Subcutaneous abdominal adipose tissue (tissue), 5 donors: ENCODE measurements at regions not wholly inside any gene's neighbourhood (a gene's known extent, or its start where the extent isn't known, plus 50 kb on each side); places are given as distances from the start of the nearest gene placed in this dataset.
"Not testable (repeated sequence)": the region's sequence is repeated elsewhere in the genome, so short reads cannot be mapped to it uniquely, and the experiment has no call there.

Experiments
- H3K27ac ChIP-seq: one replicate; pipeline ENCODE4 v1.7.0; 2013; ENCODE audit warnings: low read depth, mild to moderate bottlenecking, inconsistent platforms, low read length, moderate library complexity
- H3K27me3 ChIP-seq, 5 donors: one replicate each; pipeline ENCODE4 v1.7.0; 2013; ENCODE audit warnings: low read length in 5 of 5, inconsistent platforms in 1 of 5; ENCODE audit not compliant: control insufficient read depth in 5 of 5, insufficient read depth in 4 of 5
- H3K36me3 ChIP-seq, 5 donors: one replicate each; pipeline ENCODE4 v1.7.0; 2013; ENCODE audit warnings: low read length in 5 of 5; ENCODE audit not compliant: control insufficient read depth in 5 of 5, insufficient read depth in 5 of 5
- H3K4me1 ChIP-seq, 5 donors: one replicate each; pipeline ENCODE4 v1.7.0; 2013; ENCODE audit warnings: low read length in 5 of 5, mild to moderate bottlenecking in 3 of 5, moderate library complexity in 1 of 5; ENCODE audit not compliant: control insufficient read depth in 5 of 5, insufficient read depth in 5 of 5
- H3K4me3 ChIP-seq, 5 donors: one replicate each; pipeline ENCODE4 v1.7.0; 2013; ENCODE audit warnings: low read length in 5 of 5, low read depth in 1 of 5
- H3K9ac ChIP-seq, 5 donors: one replicate each; pipeline ENCODE4 v1.7.0; 2013; ENCODE audit warnings: low read length in 5 of 5, mild to moderate bottlenecking in 4 of 5, moderate library complexity in 3 of 5
- H3K9me3 ChIP-seq, 5 donors: one replicate each; pipeline ENCODE4 v1.7.0; 2013; ENCODE audit warnings: low read length in 5 of 5; ENCODE audit not compliant: control insufficient read depth in 5 of 5
- donor health status: healthy.
- donor health status: healthy.
- donor health status: healthy.
- donor health status: healthy.
- donor health status: healthy.

GRCh38 chr4:117014236-117014635, 71.1 kb downstream of the TRAM1L1 start:
- no peaks in the 10 kb centered on the region for H3K4me1 ChIP-seq
- H3K9me3 ChIP-seq = no peaks in the 10 kb centered on the region
- H3K36me3 ChIP-seq = no peaks in the 10 kb centered on the region
- H3K4me3 ChIP-seq = no peak overlapping the region
- H3K27me3 ChIP-seq = no peaks in the 10 kb centered on the region
- no peak overlapping the region for H3K9ac ChIP-seq
- no peak overlapping the region for H3K27ac ChIP-seq

DNA sequence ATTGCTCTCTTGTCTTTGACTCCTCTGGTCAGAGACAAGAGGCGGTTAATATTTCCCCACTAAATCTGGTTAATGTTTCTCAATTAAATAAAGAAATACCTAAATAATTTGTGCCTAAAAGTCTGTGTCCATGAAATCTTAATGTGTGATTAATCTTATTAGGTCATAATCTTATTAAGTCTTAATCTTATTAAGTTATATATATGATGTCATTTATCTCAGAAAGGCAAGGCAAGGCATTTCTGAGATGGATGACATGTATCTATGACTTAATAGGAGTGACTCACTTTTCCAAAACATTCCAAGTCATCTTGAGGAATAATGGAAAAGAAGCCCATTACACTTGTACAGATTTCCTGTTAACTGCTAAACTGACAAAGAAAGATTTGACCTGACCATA, 74.7 kb downstream of the TRAM1L1 start:
- Histone ChIP-seq H3K27me3 (no peaks in the 10 kb centered on the region), H3K9ac (no peak overlapping the region), H3K36me3 (no peaks in the 10 kb centered on the region), H3K27ac (no peak overlapping the region), H3K4me1 (no peaks in the 10 kb centered on the region), H3K4me3 (no peak overlapping the region), H3K9me3 (no peaks in the 10 kb centered on the region)

DNA sequence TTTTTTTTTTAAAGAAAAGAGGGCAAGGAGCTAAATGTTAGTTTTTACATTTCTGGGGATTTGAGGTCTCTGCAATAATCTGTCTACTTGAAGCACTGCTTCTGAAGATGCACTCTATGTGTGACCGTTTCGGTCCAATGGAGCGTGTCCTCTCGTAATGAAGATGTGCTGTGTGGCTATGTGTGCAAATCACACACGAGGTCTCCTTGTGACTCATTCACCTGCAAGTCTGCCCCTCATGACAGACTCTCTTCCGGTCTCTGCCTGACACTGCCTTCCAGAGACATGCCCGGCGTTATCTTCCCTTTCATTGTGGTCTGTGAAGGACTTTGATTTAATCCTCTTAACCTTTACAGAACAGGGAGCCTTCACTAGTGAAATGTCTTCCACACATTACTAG, 84.3 kb downstream of the TRAM1L1 start:
- H3K4me1 ChIP-seq = no peaks in the 10 kb centered on the region
- no peaks in the 10 kb centered on the region for H3K36me3 ChIP-seq
- H3K4me3 ChIP-seq = no peak overlapping the region
- no peak overlapping the region for H3K27ac ChIP-seq
- H3K27me3 ChIP-seq = no peaks in the 10 kb centered on the region
- no peaks in the 10 kb centered on the region for H3K9me3 ChIP-seq
- H3K9ac ChIP-seq = no peak overlapping the region

- Histone ChIP-seq H3K9ac (no peak overlapping the region), H3K4me3 (no peak overlapping the region), H3K36me3 (no peaks in the 10 kb centered on the region), H3K4me1 (no peaks in the 10 kb centered on the region), H3K27me3 (no peaks in the 10 kb centered on the region), H3K27ac (no peak overlapping the region), H3K9me3 (no peaks in the 10 kb centered on the region)
These were observed 102.7 kb downstream of the TRAM1L1 start for GRCh38 chr4:116982656-116983055.

DNA sequence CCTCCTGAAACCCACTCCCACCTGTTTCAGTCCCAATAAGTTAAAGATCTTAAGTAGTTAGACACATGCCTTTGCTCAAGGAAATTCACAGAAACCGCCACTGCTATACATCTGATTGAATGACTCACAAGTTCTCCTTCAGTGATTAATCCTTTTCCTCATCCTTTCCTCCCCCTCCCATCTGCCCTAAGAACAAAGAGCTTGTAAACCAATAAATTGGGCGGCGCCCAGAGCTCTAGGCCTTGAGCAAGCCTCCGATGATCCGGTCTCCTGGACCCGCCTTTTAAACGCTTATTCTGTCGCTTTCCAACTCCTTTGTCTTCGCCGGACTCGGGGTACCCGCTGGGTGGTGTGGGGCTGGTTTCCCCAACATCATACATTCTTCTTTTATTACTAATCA, 104.9 kb downstream of the TRAM1L1 start:
- H3K9me3 ChIP-seq, H3K36me3 ChIP-seq, H3K27ac ChIP-seq, H3K27me3 ChIP-seq, H3K4me1 ChIP-seq, H3K4me3 ChIP-seq, H3K9ac ChIP-seq: not testable (repeated sequence)

DNA sequence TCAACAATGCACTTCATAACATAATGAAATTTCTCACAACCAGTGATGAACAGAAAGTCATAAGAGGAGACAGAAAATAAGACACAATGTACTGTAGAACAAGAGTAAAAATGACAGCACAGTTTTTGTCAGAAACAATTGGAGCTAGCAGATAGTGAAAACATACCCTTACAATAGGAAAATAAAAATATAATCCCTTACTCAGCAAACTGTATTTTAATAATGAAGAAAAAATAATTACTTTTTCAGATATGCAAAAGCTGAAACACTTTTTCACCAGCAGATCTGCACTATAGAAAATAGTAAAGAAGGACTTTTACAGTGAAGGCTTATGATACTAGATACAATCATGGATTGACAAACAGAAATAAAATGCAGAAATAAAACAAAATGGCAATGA, 126.3 kb downstream of the TRAM1L1 start:
- no peaks in the 10 kb centered on the region for H3K4me1 ChIP-seq
- no peak overlapping the region for H3K27ac ChIP-seq
- H3K27me3 ChIP-seq = no peaks in the 10 kb centered on the region
- H3K9ac ChIP-seq = no peak overlapping the region
- H3K9me3 ChIP-seq = peaks cover 0 to 2% (median 0%) of the 10 kb centered on the region in 5 donors
- H3K4me3 ChIP-seq = no peak overlapping the region
- no peaks in the 10 kb centered on the region for H3K36me3 ChIP-seq

GRCh38 chr4:116953947-116954346, 131.4 kb downstream of the TRAM1L1 start:
- Histone ChIP-seq H3K4me1 (no peaks in the 10 kb centered on the region), H3K27ac (no peak overlapping the region), H3K27me3 (no peaks in the 10 kb centered on the region), H3K4me3 (no peak overlapping the region), H3K9ac (no peak overlapping the region), H3K36me3 (no peaks in the 10 kb centered on the region), H3K9me3 (peaks cover 0 to 2% (median 0%) of the 10 kb centered on the region in 5 donors)

DNA sequence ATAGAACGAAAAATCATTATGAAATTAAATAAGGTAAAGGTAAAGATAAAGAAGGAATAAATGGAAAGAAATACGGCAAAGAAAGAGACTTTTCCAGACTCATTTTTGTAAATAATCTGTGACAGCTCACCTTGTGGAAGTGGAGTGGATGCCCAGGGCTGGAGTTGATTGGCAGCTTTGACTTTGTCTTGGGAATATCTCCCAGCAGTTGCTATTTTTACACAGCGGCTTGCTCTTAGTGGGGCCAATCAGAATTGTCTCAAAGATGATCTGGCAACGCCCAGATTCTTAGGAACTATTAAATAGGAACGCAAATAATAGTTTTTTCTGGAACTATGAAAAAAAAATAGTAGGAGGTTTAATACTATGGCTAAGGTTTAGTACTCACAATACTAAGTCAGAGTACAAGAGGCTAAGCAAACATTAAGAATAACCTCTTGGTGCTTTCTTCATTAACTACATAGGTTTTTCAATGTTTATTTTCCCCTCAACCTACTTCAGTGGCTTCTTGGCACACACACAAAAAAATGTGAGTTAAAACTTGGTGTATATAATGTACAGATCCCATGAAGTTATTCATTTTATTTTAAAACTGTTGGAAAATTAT, 132.7 kb downstream of the TRAM1L1 start:
- H3K4me1 ChIP-seq = no peaks in the 10 kb centered on the region
- no peaks in the 10 kb centered on the region for H3K27me3 ChIP-seq

GRCh38 chr4:116949856-116950255, 135.5 kb downstream of the TRAM1L1 start:
- no peak overlapping the region for H3K9ac ChIP-seq
- no peak overlapping the region for H3K4me3 ChIP-seq
- H3K27me3 ChIP-seq = no peaks in the 10 kb centered on the region
- no peaks in the 10 kb centered on the region for H3K9me3 ChIP-seq
- no peaks in the 10 kb centered on the region for H3K4me1 ChIP-seq
- H3K36me3 ChIP-seq = no peaks in the 10 kb centered on the region
- H3K27ac ChIP-seq = no peak overlapping the region

More for the DNA sequence above, 132.7 kb downstream of the TRAM1L1 start:
- Histone ChIP-seq H3K36me3 (no peaks in the 10 kb centered on the region), H3K9me3 (peaks cover 0 to 2% (median 0%) of the 10 kb centered on the region in 5 donors), H3K4me3 (no peak overlapping the region), H3K9ac (no peak overlapping the region), H3K27ac (no peak overlapping the region)

DNA sequence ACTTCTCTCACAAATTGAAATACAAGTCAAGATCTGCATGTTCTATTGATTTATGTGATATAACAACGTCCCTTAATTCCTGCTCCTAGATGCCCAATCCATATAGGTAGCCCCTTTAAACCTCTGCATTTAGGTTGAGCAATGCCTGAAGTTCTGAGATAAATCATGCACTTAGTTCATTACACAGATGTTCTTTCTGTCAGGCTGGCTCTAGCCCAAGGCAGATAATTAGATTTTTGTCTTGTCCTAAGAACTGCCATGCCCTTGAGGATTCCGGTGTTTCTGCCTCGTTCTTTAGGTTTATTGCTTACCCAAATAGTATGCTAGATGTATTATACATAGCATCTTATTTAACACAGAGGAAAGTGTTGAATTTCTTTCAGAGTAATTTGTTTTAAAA, 143.1 kb downstream of the TRAM1L1 start:
- Histone ChIP-seq H3K27me3 (no peaks in the 10 kb centered on the region), H3K4me1 (no peaks in the 10 kb centered on the region), H3K9me3 (no peaks in the 10 kb centered on the region), H3K27ac (no peak overlapping the region), H3K9ac (no peak overlapping the region), H3K4me3 (no peak overlapping the region), H3K36me3 (no peaks in the 10 kb centered on the region)

DNA sequence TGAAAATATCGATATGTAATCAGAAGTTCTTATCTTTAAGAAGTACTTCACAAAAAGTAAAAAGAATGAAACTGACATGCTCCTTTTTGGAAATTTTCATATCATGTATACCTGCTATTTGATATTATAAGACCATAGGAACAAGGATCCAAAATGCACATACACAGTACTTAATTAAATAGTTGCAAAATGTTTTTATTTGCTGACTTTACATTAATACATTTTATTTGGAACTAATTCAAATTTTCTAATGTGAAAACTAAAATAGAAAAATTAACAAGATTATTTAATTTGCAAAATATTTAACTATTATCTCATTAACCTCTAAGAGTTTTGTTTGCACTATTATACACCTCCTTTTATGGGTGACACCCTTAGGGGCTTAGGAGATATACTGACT, 155.0 kb downstream of the TRAM1L1 start:
- Histone ChIP-seq H3K9me3 (no peaks in the 10 kb centered on the region), H3K4me3 (no peak overlapping the region), H3K27ac (no peak overlapping the region), H3K27me3 (peaks cover 3 to 12% (median 9%) of the 10 kb centered on the region in 5 donors), H3K9ac (no peak overlapping the region), H3K4me1 (peaks cover 0 to 9% (median 8%) of the 10 kb centered on the region in 5 donors), H3K36me3 (no peaks in the 10 kb centered on the region)
